HCT116 (cell line): ENCODE measurements at regions not wholly inside any gene's neighbourhood (a gene's known extent, or its start where the extent isn't known, plus 50 kb on each side); places are given as distances from the start of the nearest gene placed in this dataset.
A peak's percentile ranks its signal among the peaks of the same experiment; 100 is the strongest.

Experiments used
- ATAC-seq: fragments of 200-7000 bp; cut with Tn5 transposase; 2 replicates; pipeline ENCODE4 v1.9.1; 2020; ENCODE audit warnings: mild to moderate bottlenecking, moderate library complexity
- BruUV-seq: library from RNA; stranded (reverse); fragments of 400-500 nt; replicated peaks from 2 replicates; lab custom pipeline; 2021; lab: Mats Ljungman, UMichigan
- CTCF ChIA-PET: fragments of 300-600 bp; sonication (Branson Sonifier 250); formaldehyde crosslinking; loops from one replicate; lab custom pipeline; 2021; ENCODE audit warnings: antibody characterized with exemption; lab: Charles Lee
- POLR2A ChIA-PET: fragments of 300-600, 350-600 bp; sonication (Branson Sonifier 250); formaldehyde crosslinking; loops from one replicate; lab custom pipeline; 2021; ENCODE audit warnings: antibody characterized with exemption; lab: Charles Lee
- RAD21 ChIA-PET, 2 experiments: fragments of 300-600 bp; sonication (Branson Sonifier 250); formaldehyde crosslinking; loops; one replicate each; lab custom pipeline; 2023; ENCODE audit warnings: low total read pairs in 2 of 2; ENCODE audit not compliant: uncharacterized antibody in 2 of 2, unreplicated experiment in 2 of 2, low non-redundant PET in 1 of 2; lab: Charles Lee
- DNase-seq: peaks from one replicate; pipeline ENCODE4 v3.0.0-alpha.2; 2010; ENCODE audit warnings: low read depth, low spot score
- H2AFZ ChIP-seq: fragments of 200-600 bp; shearing (Covaris generic), sonication (generic); 2 replicates; pipeline ENCODE4 v1.6.1; 2017; ENCODE audit warnings: low read depth, mixed run types, mixed read lengths, antibody characterized with exemption, low read length; ENCODE audit not compliant: poor library complexity, severe bottlenecking
- H3K27ac ChIP-seq: 2 replicates; pipeline ENCODE4 v1.5.1; 2012; ENCODE audit warnings: low read depth, low read length
- H3K27me3 ChIP-seq: fragments of 200-600 bp; sonication (generic); 2 replicates; pipeline ENCODE4 v1.6.1; 2016; ENCODE audit warnings: mixed run types, low read length, mixed read lengths; ENCODE audit not compliant: insufficient read depth
- H3K36me3 ChIP-seq, 2 experiments: fragments of 200-500 bp in 1 of 2; fragments of 200-600 bp in 1 of 2; sonication (Bioruptor generic) in 1 of 2; sonication (generic) in 1 of 2; 2 replicates each; pipeline versions ENCODE4 v1.5.1 to v1.6.1; 2014 to 2016; ENCODE audit warnings: low read length in 2 of 2, inconsistent platforms in 1 of 2, mixed read lengths in 1 of 2, mixed run types in 1 of 2; ENCODE audit not compliant: insufficient read depth in 2 of 2, control insufficient read depth in 1 of 2
- H3K4me1 ChIP-seq, 2 experiments: fragments of 200-600 bp in 1 of 2; sonication (generic) in 1 of 2; 2 replicates each; pipeline versions ENCODE4 v1.5.1 to v1.6.1; 2012 to 2017; ENCODE audit warnings: low read length in 2 of 2, inconsistent platforms in 1 of 2, mild to moderate bottlenecking in 1 of 2, mixed read lengths in 1 of 2, mixed run types in 1 of 2, moderate library complexity in 1 of 2; ENCODE audit not compliant: insufficient read depth in 2 of 2, control insufficient read depth in 1 of 2
- H3K4me2 ChIP-seq: fragments of 200-600 bp; sonication (generic); 2 replicates; pipeline ENCODE4 v1.6.1; 2017; ENCODE audit warnings: mixed run types, low read length, mixed read lengths
- H3K4me3 ChIP-seq, 2 experiments: fragments of 200-600 bp in 1 of 2; sonication (generic) in 1 of 2; replicated peaks in 1 of 2; 2 replicates each; pipeline ENCODE4 v1.5.1; 2011 to 2016; ENCODE audit warnings: low read length in 2 of 2, control low read depth in 1 of 2, low read depth in 1 of 2, mild to moderate bottlenecking in 1 of 2, mixed read lengths in 1 of 2, mixed run types in 1 of 2
- H3K79me2 ChIP-seq: fragments of 200-600 bp; sonication (generic); 2 replicates; pipeline ENCODE4 v1.6.1; 2017; ENCODE audit warnings: mild to moderate bottlenecking, mixed run types, low read length, moderate library complexity, mixed read lengths; ENCODE audit not compliant: insufficient read depth
- H3K9ac ChIP-seq: fragments of 200-600 bp; sonication (generic); 2 replicates; pipeline ENCODE4 v1.6.1; 2016; ENCODE audit warnings: low read length, mixed read lengths
- H3K9me2 ChIP-seq: fragments of 200-600 bp; sonication (generic), shearing (Covaris generic); 2 replicates; pipeline ENCODE4 v1.6.1; 2017; ENCODE audit warnings: mixed run types, mild to moderate bottlenecking, moderate library complexity; ENCODE audit not compliant: insufficient read depth
- H3K9me3 ChIP-seq, 2 experiments: fragments of 200-500 bp in 1 of 2; fragments of 200-600 bp in 1 of 2; sonication (Bioruptor generic) in 1 of 2; sonication (generic) in 1 of 2; 2 replicates each; pipeline ENCODE4 v1.6.1; 2014 to 2017; ENCODE audit warnings: low read length in 2 of 2, mixed read lengths in 2 of 2, inconsistent platforms in 1 of 2, low read depth in 1 of 2, mild to moderate bottlenecking in 1 of 2, mixed run types in 1 of 2, moderate library complexity in 1 of 2; ENCODE audit not compliant: control insufficient read depth in 1 of 2, insufficient read depth in 1 of 2
- H4K20me1 ChIP-seq: fragments of 200-600 bp; sonication (generic), shearing (Covaris generic); 2 replicates; pipeline ENCODE4 v1.6.1; 2017; ENCODE audit warnings: mixed run types, mild to moderate bottlenecking, moderate library complexity; ENCODE audit not compliant: insufficient read depth
- CBX3 ChIP-seq: IDR thresholded peaks from 2 replicates; pipeline ENCODE4 v1.6.1; 2012; ENCODE audit warnings: low read depth
- CEBPB ChIP-seq: IDR thresholded peaks from 2 replicates; pipeline ENCODE4 v1.6.1; 2012; ENCODE audit warnings: low read depth
- ELF1 ChIP-seq: IDR thresholded peaks from 2 replicates; pipeline ENCODE4 v1.6.1; 2012; ENCODE audit warnings: low read depth, borderline replicate concordance
- EZH2 ChIP-seq: fragments of 200-600 bp; sonication (generic); IDR thresholded peaks from 2 replicates; pipeline ENCODE4 v1.6.1; 2017; ENCODE audit warnings: antibody characterized with exemption, mixed run types
- EZH2phosphoT487 ChIP-seq: fragments of 200-600 bp; IDR thresholded peaks from 2 replicates; pipeline ENCODE4 v1.6.1; 2018; ENCODE audit warnings: antibody characterized with exemption, borderline replicate concordance
- FOSL1 ChIP-seq: IDR thresholded peaks from 2 replicates; pipeline ENCODE4 v1.6.1; 2012; ENCODE audit warnings: low read depth
- JUND ChIP-seq: IDR thresholded peaks from 2 replicates; pipeline ENCODE4 v1.6.1; 2012
- POLR2A ChIP-seq: IDR thresholded peaks from 2 replicates; pipeline ENCODE4 v1.7.0; 2011; ENCODE audit warnings: borderline replicate concordance; ENCODE audit not compliant: insufficient read depth, insufficient read length; ENCODE audit errors: extremely low read depth
- POLR2AphosphoS5 ChIP-seq: IDR thresholded peaks from 2 replicates; pipeline ENCODE4 v1.6.1; 2011; ENCODE audit warnings: mild to moderate bottlenecking, low read depth, low read length, moderate library complexity
- RAD21 ChIP-seq: IDR thresholded peaks from 2 replicates; pipeline ENCODE4 v1.6.1; 2012; ENCODE audit warnings: low read depth, mild to moderate bottlenecking
- SIN3A ChIP-seq: IDR thresholded peaks from 2 replicates; pipeline ENCODE4 v1.6.1; 2012; ENCODE audit warnings: low read depth
- SP1 ChIP-seq: IDR thresholded peaks from 2 replicates; pipeline ENCODE4 v1.6.1; 2012; ENCODE audit warnings: low read depth
- SRF ChIP-seq: IDR thresholded peaks from 2 replicates; pipeline ENCODE4 v1.6.1; 2012; ENCODE audit warnings: low read depth
- TCF7L2 ChIP-seq: IDR thresholded peaks from 2 replicates; pipeline ENCODE4 v1.7.0; 2011; ENCODE audit warnings: borderline replicate concordance, inconsistent platforms; ENCODE audit not compliant: insufficient read depth, insufficient read length; ENCODE audit errors: extremely low read depth
- YY1 ChIP-seq: IDR thresholded peaks from 2 replicates; pipeline ENCODE4 v1.6.1; 2011; ENCODE audit warnings: low read length, low read depth, moderate library complexity, mild to moderate bottlenecking; ENCODE audit not compliant: insufficient replicate concordance; ENCODE audit errors: extremely low read depth
- ZFX ChIP-seq: fragments of 450-650 bp; IDR thresholded peaks from 2 replicates; pipeline ENCODE4 v1.6.1; 2017
- intact Hi-C: fragments of 100-400 bp; cut with micrococcal nuclease; formaldehyde crosslinking; loops from 2 replicates; pipeline ENCODE4 v1.10.0; 2022
- TF ChIP-seq, protein P1 (sequence below), 3 experiments: fragments of 200-600 bp in 1 of 3; sonication (generic) in 1 of 3; IDR thresholded peaks in 2 of 3; conservative IDR thresholded peaks in 1 of 3; 2 replicates each; pipeline ENCODE4 v1.5.1; 2012 to 2017; ENCODE audit warnings: low read depth in 2 of 3, low read length in 2 of 3, antibody characterized with exemption in 1 of 3, borderline replicate concordance in 1 of 3, control low read depth in 1 of 3, mild to moderate bottlenecking in 1 of 3, mixed read lengths in 1 of 3, mixed run types in 1 of 3, moderate library complexity in 1 of 3; ENCODE audit not compliant: insufficient read depth in 1 of 3
- TF ChIP-seq, protein P2 (sequence below): IDR thresholded peaks from 2 replicates; pipeline ENCODE4 v1.6.1; 2011; ENCODE audit warnings: mild to moderate bottlenecking, low read length, moderate library complexity; ENCODE audit not compliant: insufficient replicate concordance; ENCODE audit errors: extremely low read depth
- TF ChIP-seq, protein P3 (sequence below): IDR thresholded peaks from 2 replicates; pipeline ENCODE4 v1.6.1; 2012
- TF ChIP-seq, protein P4 (sequence below): IDR thresholded peaks from 2 replicates; pipeline ENCODE4 v1.6.1; 2012

DNA sequence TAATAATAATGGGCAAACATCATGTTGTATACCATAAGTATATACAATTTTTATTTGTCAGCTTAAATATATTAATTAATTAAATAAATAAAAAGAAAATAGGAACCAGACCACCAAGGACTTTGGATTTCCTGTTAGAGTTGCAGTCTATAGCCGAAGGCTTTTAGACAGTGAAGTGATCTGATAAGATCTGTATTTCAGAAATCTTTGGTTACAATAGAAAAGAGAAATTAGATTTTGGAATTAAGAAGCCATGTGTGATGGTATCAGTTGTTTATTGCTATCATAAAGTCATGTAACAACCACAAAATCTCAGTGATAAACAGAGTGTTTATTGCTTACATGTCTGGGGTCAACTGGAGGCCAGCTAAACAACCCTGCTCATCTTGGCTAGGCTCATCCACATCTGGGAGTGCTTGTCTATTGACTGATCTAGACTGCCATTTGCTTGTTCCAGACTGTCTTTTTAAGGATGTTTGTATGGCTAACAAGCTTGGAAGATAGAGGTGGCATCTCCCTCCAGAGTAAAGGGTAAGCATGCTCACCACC, 142.1 kb upstream of the USP9X start (continued):
- TF ChIP-seq, protein P1, sequence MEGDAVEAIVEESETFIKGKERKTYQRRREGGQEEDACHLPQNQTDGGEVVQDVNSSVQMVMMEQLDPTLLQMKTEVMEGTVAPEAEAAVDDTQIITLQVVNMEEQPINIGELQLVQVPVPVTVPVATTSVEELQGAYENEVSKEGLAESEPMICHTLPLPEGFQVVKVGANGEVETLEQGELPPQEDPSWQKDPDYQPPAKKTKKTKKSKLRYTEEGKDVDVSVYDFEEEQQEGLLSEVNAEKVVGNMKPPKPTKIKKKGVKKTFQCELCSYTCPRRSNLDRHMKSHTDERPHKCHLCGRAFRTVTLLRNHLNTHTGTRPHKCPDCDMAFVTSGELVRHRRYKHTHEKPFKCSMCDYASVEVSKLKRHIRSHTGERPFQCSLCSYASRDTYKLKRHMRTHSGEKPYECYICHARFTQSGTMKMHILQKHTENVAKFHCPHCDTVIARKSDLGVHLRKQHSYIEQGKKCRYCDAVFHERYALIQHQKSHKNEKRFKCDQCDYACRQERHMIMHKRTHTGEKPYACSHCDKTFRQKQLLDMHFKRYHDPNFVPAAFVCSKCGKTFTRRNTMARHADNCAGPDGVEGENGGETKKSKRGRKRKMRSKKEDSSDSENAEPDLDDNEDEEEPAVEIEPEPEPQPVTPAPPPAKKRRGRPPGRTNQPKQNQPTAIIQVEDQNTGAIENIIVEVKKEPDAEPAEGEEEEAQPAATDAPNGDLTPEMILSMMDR (IDR thresholded peaks at IDR 0.05 in 2 of 3, conservative IDR thresholded peaks at IDR 0.05 in 1 of 3; ENCODE audit: borderline replicate concordance in 1 of 3, insufficient read depth in 1 of 3, low read depth in 2 of 3, low read length in 2 of 3): no peak
- no peak for TF ChIP-seq FOSL1

DNA sequence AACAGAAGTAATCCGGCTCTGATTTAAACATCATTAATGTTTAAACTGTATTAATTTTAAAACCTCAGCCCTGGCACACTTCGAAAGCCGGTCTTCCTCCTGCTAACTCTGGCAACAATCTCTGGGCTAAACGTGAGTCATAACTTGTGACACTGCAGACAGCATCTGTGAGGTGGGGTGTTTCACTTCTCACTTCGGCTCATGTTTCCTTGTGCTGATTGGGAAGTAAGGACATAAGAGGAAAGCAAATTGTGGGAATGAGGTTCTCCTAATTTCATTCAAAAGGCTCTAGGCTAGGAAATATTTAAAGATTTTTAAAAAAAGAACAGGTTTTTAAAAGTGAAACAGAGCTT, 139.9 kb upstream of the USP9X start:
- no peaks in the 10 kb centered on the region for H3K79me2 ChIP-seq
- intact Hi-C loops: no loop called here
- no peaks in the 10 kb centered on the region for H3K36me3 ChIP-seq
- H3K4me2 ChIP-seq: peak overlapping the region; percentile 49
- H3K4me3 ChIP-seq: no peak overlapping the region
- no peaks in the 10 kb centered on the region for H3K9me2 ChIP-seq
- no peak overlapping the region for H3K27ac ChIP-seq
- DNase-seq (peak; percentile 21), ATAC-seq (peak; percentile 83)
- H2AFZ ChIP-seq: peak overlapping the region; percentile 70
- H3K9ac ChIP-seq: no peak overlapping the region
- CTCF ChIA-PET: no interaction called here
- no peaks in the 10 kb centered on the region for H3K27me3 ChIP-seq
- no peaks in the 10 kb centered on the region for H4K20me1 ChIP-seq
- no peaks in the 10 kb centered on the region for H3K9me3 ChIP-seq
- RAD21 ChIA-PET: no interaction called here
- POLR2A ChIA-PET: no interaction called here
- peaks cover 4 to 13% of the 10 kb centered on the region in 2 experiments; a peak in 3 of 4 replicates for H3K4me1 ChIP-seq
- BruUV-seq: no TSS peak
- TF ChIP-seq ELF1: no peak
- TF ChIP-seq TCF7L2: no peak
- TF ChIP-seq SRF: no peak
- peak; percentile 43; the same call in 1 of the 2 replicates for TF ChIP-seq JUND
- TF ChIP-seq SP1: no peak
- TF ChIP-seq YY1: no peak
- no peak for TF ChIP-seq POLR2A
- TF ChIP-seq, protein P2, sequence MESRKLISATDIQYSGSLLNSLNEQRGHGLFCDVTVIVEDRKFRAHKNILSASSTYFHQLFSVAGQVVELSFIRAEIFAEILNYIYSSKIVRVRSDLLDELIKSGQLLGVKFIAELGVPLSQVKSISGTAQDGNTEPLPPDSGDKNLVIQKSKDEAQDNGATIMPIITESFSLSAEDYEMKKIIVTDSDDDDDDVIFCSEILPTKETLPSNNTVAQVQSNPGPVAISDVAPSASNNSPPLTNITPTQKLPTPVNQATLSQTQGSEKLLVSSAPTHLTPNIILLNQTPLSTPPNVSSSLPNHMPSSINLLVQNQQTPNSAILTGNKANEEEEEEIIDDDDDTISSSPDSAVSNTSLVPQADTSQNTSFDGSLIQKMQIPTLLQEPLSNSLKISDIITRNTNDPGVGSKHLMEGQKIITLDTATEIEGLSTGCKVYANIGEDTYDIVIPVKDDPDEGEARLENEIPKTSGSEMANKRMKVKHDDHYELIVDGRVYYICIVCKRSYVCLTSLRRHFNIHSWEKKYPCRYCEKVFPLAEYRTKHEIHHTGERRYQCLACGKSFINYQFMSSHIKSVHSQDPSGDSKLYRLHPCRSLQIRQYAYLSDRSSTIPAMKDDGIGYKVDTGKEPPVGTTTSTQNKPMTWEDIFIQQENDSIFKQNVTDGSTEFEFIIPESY: no peak
- no peak for TF ChIP-seq SIN3A
- TF ChIP-seq FOSL1: peak; percentile 43
- TF ChIP-seq RAD21: no peak
- TF ChIP-seq CBX3: peak; percentile 20; the same call in 1 of the 2 replicates
- TF ChIP-seq, protein P3, sequence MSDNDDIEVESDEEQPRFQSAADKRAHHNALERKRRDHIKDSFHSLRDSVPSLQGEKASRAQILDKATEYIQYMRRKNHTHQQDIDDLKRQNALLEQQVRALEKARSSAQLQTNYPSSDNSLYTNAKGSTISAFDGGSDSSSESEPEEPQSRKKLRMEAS: peak; percentile 49
- no peak for TF ChIP-seq EZH2
- TF ChIP-seq, protein P1 (IDR thresholded peaks at IDR 0.05 in 2 of 3, conservative IDR thresholded peaks at IDR 0.05 in 1 of 3; ENCODE audit: borderline replicate concordance in 1 of 3, insufficient read depth in 1 of 3, low read depth in 2 of 3, low read length in 2 of 3): no peak
- TF ChIP-seq, protein P4, sequence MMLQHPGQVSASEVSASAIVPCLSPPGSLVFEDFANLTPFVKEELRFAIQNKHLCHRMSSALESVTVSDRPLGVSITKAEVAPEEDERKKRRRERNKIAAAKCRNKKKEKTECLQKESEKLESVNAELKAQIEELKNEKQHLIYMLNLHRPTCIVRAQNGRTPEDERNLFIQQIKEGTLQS: no peak
- TF ChIP-seq ZFX: no peak
- TF ChIP-seq EZH2phosphoT487: no peak
- TF ChIP-seq POLR2AphosphoS5: no peak
- no peak for TF ChIP-seq CEBPB
